OCI-LY3 (cell line): ENCODE measurements at regions not wholly inside any gene's neighbourhood (a gene's known extent, or its start where the extent isn't known, plus 50 kb on each side); places are given as distances from the start of the nearest gene placed in this dataset.
A peak's percentile ranks its signal among the peaks of the same experiment; 100 is the strongest.

Source experiments
- H2AFZ ChIP-seq: fragments of 200-600, 300-600 bp; shearing (Covaris generic); 2 replicates; pipeline ENCODE4 v1.6.0; 2014; ENCODE audit warnings: antibody characterized with exemption, low read depth, low read length
- H3K27ac ChIP-seq: fragments of 200-600, 300-600 bp; sonication (generic); 2 replicates; pipeline ENCODE4 v1.5.1; 2014; ENCODE audit warnings: mild to moderate bottlenecking, low read length, moderate library complexity, mixed read lengths
- H3K27me3 ChIP-seq: fragments of 200-600, 300-600 bp; sonication (generic); 2 replicates; pipeline ENCODE4 v1.6.1; 2014; ENCODE audit warnings: low read depth, low read length, mixed read lengths
- H3K36me3 ChIP-seq: fragments of 200-600, 300-600 bp; sonication (generic); replicated peaks from 2 replicates; pipeline ENCODE3; 2014; ENCODE audit warnings: low read depth, low read length, mixed read lengths
- H3K4me1 ChIP-seq: fragments of 300-600, 200-600 bp; sonication (generic); 2 replicates; pipeline ENCODE4 v1.6.1; 2014; ENCODE audit warnings: low read length, mixed read lengths
- H3K4me2 ChIP-seq: fragments of 200-600, 300-600 bp; sonication (generic); 2 replicates; pipeline ENCODE4 v1.6.1; 2014; ENCODE audit warnings: low read length, mixed read lengths
- H3K4me3 ChIP-seq: fragments of 300-600, 200-600 bp; sonication (generic); 2 replicates; pipeline ENCODE4 v1.5.1; 2014; ENCODE audit warnings: antibody characterized with exemption, mild to moderate bottlenecking, low read length, moderate library complexity
- H3K79me2 ChIP-seq: fragments of 300-600, 200-600 bp; shearing (Covaris generic); 2 replicates; pipeline ENCODE4 v1.6.1; 2014; ENCODE audit warnings: mild to moderate bottlenecking, low read length, mixed read lengths
- H3K9ac ChIP-seq: fragments of 300-600, 200-600 bp; shearing (Covaris generic); 2 replicates; pipeline ENCODE4 v1.6.0; 2014; ENCODE audit warnings: mild to moderate bottlenecking, low read length, moderate library complexity
- H3K9me3 ChIP-seq: fragments of 200-600, 300-600 bp; shearing (Covaris generic); 2 replicates; pipeline ENCODE4 v1.6.1; 2014; ENCODE audit warnings: low read length, mixed read lengths; ENCODE audit not compliant: insufficient read depth
- H4K20me1 ChIP-seq: fragments of 200-600, 300-600 bp; sonication (generic); 2 replicates; pipeline ENCODE4 v1.6.1; 2016; ENCODE audit warnings: low read length, mixed read lengths; ENCODE audit not compliant: insufficient read depth
- EZH2phosphoT487 ChIP-seq: fragments of 200-600 bp; shearing (Covaris generic); IDR thresholded peaks from 2 replicates; pipeline ENCODE4 v1.6.1; 2018; ENCODE audit warnings: antibody characterized with exemption, mixed run types, low read depth
- TF ChIP-seq, protein P1 (sequence below): fragments of 200-600, 300-600 bp; sonication (generic); IDR thresholded peaks from 2 replicates; pipeline ENCODE4 v1.5.1; 2014; ENCODE audit warnings: antibody characterized with exemption, low read length, low read depth

DNA sequence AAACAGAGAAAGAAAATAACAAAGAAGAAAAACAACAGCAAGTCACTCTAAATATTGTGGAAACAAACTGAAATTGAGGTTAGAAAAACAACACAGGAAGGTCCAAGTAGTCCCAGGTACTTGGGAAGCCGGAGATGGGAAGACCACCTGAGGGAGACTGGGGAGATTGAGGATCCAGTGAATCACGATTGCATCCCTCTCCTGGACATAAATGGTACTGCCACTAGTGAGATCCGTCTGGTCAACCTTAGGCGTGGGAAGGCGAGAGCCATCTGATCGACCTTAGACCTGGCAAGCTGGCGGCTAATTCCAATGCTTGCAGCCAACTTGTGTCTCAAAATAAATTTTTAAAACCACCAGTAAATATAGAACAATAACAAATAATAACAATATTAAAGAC lies 81.9 kb downstream of the ZNF726 start:
- H3K36me3 ChIP-seq, result no peaks in the 10 kb centered on the region
- H3K9me3 ChIP-seq, result peaks cover 18% of the 10 kb centered on the region

DNA sequence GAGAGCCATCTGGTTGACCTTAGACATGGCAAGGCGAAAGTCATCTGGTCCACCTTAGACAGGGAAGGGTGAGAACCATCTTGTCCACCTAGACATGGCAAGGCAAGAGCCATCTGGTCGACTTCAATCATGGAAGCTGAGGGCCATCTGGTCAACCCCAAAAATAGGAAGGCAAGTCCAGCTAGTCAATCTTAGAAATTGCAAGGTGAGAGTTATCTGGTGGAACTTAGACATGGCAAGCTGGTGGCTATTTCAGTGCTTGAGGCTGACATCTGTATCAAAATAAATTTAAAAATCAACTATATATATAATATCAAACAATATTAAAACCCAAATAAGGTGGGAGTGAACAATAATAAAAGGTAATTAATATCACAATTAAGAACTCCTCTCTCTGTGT lies 83.9 kb downstream of the ZNF726 start:
- Histone ChIP-seq H3K79me2 (no peaks in the 10 kb centered on the region), H2AFZ (no peak overlapping the region), H4K20me1 (no peaks in the 10 kb centered on the region), H3K27ac (no peak overlapping the region), H3K9ac (no peak overlapping the region), H3K27me3 (no peaks in the 10 kb centered on the region), H3K4me2 (no peak overlapping the region), H3K4me3 (no peak overlapping the region), H3K4me1 (no peaks in the 10 kb centered on the region), H3K9me3 (peaks cover 16% of the 10 kb centered on the region), H3K36me3 (no peaks in the 10 kb centered on the region)
- TF ChIP-seq, protein P1, sequence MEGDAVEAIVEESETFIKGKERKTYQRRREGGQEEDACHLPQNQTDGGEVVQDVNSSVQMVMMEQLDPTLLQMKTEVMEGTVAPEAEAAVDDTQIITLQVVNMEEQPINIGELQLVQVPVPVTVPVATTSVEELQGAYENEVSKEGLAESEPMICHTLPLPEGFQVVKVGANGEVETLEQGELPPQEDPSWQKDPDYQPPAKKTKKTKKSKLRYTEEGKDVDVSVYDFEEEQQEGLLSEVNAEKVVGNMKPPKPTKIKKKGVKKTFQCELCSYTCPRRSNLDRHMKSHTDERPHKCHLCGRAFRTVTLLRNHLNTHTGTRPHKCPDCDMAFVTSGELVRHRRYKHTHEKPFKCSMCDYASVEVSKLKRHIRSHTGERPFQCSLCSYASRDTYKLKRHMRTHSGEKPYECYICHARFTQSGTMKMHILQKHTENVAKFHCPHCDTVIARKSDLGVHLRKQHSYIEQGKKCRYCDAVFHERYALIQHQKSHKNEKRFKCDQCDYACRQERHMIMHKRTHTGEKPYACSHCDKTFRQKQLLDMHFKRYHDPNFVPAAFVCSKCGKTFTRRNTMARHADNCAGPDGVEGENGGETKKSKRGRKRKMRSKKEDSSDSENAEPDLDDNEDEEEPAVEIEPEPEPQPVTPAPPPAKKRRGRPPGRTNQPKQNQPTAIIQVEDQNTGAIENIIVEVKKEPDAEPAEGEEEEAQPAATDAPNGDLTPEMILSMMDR, result no peak
- no peak for TF ChIP-seq EZH2phosphoT487

More for the DNA sequence above, 81.9 kb downstream of the ZNF726 start:
- Histone ChIP-seq H3K27ac (no peak overlapping the region), H3K4me1 (no peaks in the 10 kb centered on the region), H3K79me2 (no peaks in the 10 kb centered on the region), H3K27me3 (no peaks in the 10 kb centered on the region), H3K9ac (no peak overlapping the region), H2AFZ (no peak overlapping the region), H3K4me3 (no peak overlapping the region), H4K20me1 (no peaks in the 10 kb centered on the region), H3K4me2 (no peak overlapping the region)
- TF ChIP-seq, protein P1, result peak; percentile 19
- no peak for TF ChIP-seq EZH2phosphoT487

DNA sequence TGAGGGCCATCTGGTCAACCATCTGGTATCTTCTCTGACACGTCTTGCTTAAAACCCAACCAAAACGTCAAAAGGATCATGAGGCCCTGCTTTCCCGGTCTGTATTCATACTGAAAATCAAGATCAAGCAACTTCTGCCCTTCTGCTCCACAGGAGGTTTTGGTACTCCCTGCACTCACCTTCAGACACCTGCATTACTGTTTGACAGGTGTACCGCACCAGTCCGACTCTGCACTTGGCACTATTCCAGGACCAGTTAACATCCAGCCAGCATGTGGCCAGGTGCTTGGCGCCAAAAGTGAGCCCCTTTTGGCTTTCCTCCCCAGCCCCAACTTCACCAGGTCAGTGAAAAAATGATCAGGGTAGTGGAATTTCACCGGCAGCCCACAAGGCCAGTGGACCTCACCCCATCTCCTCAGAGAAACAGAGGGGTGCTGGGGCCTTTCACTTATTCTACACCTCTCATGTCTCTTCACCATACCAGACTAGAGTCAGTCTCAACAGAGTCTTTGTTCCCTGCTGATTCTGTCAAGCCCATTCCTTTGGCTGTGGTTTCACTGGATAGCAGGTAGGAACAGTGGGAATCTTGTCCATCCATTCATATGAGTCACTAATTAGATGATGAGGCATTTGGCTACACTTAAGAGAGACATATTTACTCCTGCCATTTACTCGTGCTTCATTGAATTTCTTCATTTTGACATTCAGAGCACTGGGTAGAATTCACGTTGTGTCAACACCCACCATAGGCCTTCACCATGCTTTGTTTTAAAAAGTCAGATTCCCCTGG lies 85.3 kb downstream of the ZNF726 start:
- H3K36me3 ChIP-seq, result no peaks in the 10 kb centered on the region
- H3K4me1 ChIP-seq, result no peaks in the 10 kb centered on the region
- H3K79me2 ChIP-seq, result no peaks in the 10 kb centered on the region
- no peak overlapping the region for H3K9ac ChIP-seq
- peaks cover 12% of the 10 kb centered on the region for H3K9me3 ChIP-seq
- no peak overlapping the region for H3K27ac ChIP-seq
- H2AFZ ChIP-seq, result no peak overlapping the region
- H3K27me3 ChIP-seq, result no peaks in the 10 kb centered on the region
- H3K4me3 ChIP-seq, result no peak overlapping the region
- H4K20me1 ChIP-seq, result no peaks in the 10 kb centered on the region
- no peak overlapping the region for H3K4me2 ChIP-seq
- no peak for TF ChIP-seq EZH2phosphoT487
- TF ChIP-seq, protein P1, result no peak

DNA sequence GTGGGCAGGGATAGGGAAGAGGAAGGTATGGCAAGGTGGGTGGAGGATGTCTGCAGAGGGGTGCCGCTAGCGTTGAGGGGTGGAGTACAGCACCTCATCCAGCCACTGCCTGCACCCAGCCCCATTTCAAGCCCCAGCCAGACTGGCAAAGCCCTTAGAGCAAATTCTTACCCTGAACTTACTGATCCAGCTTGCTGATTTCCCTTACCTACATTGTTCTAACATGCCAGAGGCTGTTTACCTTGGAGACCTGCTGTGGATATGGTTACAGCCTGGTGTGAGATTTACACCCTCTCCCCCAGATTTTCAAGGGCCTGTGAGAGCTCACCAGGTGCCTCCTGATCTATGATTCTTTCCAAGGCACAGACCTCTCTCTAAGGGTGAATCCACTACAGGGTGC lies 86.0 kb downstream of the ZNF726 start:
- no peak for TF ChIP-seq EZH2phosphoT487
- Histone ChIP-seq H3K4me1 (no peaks in the 10 kb centered on the region), H3K4me3 (no peak overlapping the region), H2AFZ (no peak overlapping the region), H3K36me3 (no peaks in the 10 kb centered on the region), H3K27ac (no peak overlapping the region), H3K79me2 (no peaks in the 10 kb centered on the region), H3K4me2 (no peak overlapping the region), H3K27me3 (no peaks in the 10 kb centered on the region), H4K20me1 (no peaks in the 10 kb centered on the region), H3K9ac (no peak overlapping the region), H3K9me3 (peaks cover 12% of the 10 kb centered on the region)
